Mammary epithelial cell (primary cell): ENCODE measurements at regions not wholly inside any gene's neighbourhood (a gene's known extent, or its start where the extent isn't known, plus 50 kb on each side); places are given as distances from the start of the nearest gene placed in this dataset.

Experiments used
- EZH2 ChIP-seq: IDR thresholded peaks from 2 replicates; pipeline ENCODE4 v1.6.1; 2012; ENCODE audit warnings: low read length, inconsistent platforms, borderline replicate concordance
- TF ChIP-seq, protein P1 (sequence below), 2 donors: IDR thresholded peaks in 1 of 2; conservative IDR thresholded peaks in 1 of 2; 2 replicates each; pipeline ENCODE4 v1.5.1; 2011 to 2012; ENCODE audit warnings: inconsistent platforms in 2 of 2, low read length in 2 of 2, mild to moderate bottlenecking in 2 of 2, control low read depth in 1 of 2, low read depth in 1 of 2; ENCODE audit not compliant: insufficient read depth in 1 of 2; ENCODE audit errors: extremely low read depth in 1 of 2

DNA sequence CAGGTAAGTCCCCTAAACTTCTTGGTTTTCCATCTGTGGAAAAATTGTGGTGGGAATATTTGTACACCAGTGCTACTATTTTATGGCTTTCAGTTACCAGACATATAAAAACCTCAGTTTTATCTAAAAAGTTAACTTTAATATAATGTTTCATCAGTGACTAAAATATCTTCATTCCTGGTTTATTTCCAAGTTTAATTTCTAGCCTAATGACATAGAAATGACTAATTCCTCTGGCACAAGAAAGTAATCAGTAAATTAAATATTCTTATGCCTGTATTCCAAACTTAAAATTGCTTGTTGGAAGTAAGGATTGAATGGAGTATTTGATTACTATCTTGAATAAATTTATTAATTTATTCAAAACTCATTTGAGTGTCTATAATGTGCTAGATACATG lies 757.0 kb downstream of the CDH11 start:
- TF ChIP-seq EZH2, result no peak
- TF ChIP-seq, protein P1, sequence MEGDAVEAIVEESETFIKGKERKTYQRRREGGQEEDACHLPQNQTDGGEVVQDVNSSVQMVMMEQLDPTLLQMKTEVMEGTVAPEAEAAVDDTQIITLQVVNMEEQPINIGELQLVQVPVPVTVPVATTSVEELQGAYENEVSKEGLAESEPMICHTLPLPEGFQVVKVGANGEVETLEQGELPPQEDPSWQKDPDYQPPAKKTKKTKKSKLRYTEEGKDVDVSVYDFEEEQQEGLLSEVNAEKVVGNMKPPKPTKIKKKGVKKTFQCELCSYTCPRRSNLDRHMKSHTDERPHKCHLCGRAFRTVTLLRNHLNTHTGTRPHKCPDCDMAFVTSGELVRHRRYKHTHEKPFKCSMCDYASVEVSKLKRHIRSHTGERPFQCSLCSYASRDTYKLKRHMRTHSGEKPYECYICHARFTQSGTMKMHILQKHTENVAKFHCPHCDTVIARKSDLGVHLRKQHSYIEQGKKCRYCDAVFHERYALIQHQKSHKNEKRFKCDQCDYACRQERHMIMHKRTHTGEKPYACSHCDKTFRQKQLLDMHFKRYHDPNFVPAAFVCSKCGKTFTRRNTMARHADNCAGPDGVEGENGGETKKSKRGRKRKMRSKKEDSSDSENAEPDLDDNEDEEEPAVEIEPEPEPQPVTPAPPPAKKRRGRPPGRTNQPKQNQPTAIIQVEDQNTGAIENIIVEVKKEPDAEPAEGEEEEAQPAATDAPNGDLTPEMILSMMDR (conservative IDR thresholded peaks at IDR 0.05 in 1 of 2, IDR thresholded peaks at IDR 0.05 in 1 of 2; ENCODE audit: extremely low read depth in 1 of 2, insufficient read depth in 1 of 2, low read depth in 1 of 2, low read length in 2 of 2), result no peak
